ENCODE measurements at regions not wholly inside any gene's neighbourhood (a gene's known extent, or its start where the extent isn't known, plus 50 kb on each side); places are given as distances from the start of the nearest gene placed in this dataset.

DNA sequence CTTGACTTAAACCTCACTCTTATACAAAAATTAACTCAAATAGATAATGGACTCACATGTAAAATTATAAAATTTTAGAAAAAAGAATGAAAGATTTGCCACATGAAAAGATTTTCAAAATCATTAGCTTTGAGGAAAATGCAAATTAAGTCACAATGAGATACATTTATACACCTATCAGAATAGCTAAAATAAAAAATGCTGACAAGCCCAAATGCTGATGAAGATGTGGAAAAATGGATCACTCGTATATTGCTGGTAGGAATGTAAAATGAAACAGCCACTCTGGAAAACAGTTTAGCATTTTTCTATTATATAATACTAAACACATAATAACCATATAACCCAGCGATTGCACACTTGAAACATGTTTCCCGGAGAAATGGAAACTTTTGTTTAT, 316.2 kb downstream of the ANKRD50 start:
- no peak for DNase-seq

DNA sequence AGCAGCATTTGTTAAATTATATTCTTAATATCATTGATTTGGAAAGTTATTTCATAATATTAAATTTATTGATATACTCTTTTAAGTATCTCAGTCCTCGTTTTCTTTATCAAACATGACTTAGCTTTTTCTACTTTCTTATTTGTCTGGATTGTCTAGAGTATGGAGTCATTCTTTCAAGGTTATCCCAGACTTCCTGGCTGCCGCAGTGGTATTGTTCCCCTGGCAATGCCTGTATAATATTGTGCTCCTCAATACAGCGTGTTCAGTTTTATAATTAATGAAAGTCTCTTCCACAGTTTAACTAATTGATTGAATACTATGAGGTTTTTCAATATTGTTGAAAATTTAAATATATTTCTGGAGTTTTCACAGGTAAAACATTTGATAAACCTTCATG, 310.9 kb downstream of the ANKRD50 start:
- DNase-seq = no peak

DNA sequence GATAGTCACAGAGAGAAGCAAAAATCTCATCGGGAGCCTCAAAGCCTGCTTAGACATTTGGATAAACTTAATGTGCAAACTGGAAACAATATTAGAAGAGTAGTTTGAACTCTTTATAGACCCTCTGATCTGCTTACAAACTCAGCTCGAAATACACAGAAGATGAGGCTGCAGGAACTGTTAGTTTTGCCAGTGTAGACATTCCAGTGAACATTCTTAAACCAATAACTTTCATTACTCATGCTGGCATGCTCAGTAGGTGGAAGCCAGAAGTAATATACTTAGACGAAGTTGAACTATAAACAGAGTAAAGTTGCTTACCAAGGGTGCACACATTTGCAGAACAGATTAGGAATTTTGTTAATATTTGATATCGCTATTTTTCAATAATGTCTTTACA, 303.5 kb downstream of the ANKRD50 start:
- no peak for DNase-seq

DNA sequence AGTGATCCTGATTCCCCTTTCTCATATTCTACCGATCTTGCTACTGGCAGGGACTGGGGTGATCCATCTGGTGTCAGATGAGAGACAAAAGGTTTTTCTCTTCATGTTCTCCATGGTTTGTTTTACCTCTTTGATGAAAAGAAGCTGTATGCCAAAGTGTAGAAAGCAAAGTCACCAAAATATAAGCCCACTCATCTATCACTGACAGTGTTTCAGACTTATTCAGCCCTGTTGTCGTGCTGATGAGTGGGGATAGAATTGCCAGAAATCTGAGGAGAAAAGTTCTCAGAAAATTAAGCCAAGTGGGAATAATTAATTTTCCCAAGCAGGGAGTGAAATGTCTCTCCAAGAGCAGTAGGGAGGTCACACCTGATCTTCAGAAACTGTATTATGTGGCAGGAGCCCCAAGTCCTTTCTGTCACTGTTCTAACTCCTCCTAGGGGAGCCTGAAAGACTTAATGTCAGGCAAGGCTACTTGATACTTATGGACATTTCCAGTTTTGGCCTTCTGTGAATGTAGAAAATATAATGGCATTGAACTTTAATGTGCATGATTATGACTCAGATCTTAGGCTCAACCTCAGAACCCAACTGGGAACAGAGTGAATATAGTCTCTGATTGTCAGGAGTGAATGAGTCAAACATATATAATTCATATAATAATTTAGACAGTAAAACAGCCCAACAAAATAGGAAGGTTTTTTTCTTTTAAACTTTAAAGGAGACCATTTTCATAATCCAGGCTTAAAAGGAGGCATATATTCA, 298.1 kb downstream of the ANKRD50 start:
- DNase-seq = no peak

DNA sequence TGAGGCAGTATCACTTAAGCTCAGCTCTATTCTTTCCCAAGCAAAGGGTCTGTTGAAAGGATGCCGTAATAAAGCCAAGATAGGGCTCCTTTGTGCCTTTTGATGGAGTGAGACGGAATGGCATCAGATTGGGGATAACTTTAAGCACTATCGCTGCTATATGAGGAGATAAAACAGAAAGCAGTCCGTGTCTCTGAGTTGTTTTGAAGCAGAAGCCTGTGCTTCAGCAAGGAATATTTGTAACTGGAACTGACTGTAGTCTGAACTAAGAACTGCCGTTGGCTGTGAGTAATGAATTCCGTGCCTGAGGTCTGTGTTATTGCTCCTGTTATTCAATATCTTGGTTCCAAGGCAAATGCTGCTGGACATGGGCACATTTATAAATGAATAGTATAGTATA, 297.4 kb downstream of the ANKRD50 start:
- no peak for DNase-seq

GRCh38 chr4:124417371-124417770, 295.2 kb downstream of the ANKRD50 start:
- no peak for DNase-seq

- no peak for DNase-seq
Measured at GRCh38 chr4:124420166-124420695, 292.3 kb downstream of the ANKRD50 start.

- DNase-seq = no peak
Measured at GRCh38 chr4:124423160-124423559, 289.4 kb downstream of the ANKRD50 start.

- DNase-seq = no peak
Measured at GRCh38 chr4:124426279-124426678, 286.3 kb downstream of the ANKRD50 start.

- DNase-seq = no peak
Measured at GRCh38 chr4:124427095-124427767, 285.3 kb downstream of the ANKRD50 start.

DNA sequence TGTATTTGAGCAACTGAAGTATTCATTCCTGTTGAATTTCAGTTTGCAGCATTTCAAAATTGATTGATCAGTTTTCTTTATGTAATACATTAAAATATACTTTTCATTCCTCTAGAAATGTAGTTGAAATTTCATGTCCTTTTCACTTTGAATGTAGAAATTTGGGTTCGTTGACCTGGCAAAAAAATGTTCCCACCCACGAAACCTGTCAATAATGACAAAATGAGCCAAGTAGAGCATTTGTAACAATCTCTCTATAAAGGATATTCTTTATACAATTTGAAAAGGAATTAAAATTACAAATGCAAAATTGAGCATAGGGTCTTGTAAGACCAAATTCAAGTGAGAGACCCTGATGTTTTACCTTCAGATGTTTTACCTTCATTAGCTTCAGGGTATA, 283.9 kb downstream of the ANKRD50 start:
- DNase-seq = no peak

DNA sequence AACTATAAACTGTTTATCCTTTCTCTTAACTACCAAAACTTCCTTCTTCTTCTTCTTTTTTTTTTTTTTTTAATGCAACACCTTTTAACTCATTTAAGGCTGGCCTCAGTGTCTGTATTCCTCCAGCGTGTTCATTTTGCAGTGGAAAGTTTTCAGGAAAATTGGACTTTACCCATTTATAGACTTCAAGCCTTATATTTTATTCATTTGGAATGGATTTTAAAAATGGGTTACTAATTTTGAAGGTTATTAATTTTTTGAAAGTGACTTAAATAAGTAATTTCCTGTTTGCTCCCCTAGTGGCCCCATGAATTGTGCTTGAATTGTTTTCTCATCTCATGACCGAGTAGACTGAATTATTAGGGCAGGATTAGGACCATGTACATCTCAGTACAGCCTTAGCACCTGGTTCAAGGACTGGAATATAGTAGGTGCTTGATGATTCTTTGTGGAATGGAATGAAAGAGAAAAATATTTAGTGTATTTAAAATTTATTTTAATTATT, 282.7 kb downstream of the ANKRD50 start:
- no peak for DNase-seq

- DNase-seq = no peak
Measured at GRCh38 chr4:124431653-124432192, 280.8 kb downstream of the ANKRD50 start.

DNA sequence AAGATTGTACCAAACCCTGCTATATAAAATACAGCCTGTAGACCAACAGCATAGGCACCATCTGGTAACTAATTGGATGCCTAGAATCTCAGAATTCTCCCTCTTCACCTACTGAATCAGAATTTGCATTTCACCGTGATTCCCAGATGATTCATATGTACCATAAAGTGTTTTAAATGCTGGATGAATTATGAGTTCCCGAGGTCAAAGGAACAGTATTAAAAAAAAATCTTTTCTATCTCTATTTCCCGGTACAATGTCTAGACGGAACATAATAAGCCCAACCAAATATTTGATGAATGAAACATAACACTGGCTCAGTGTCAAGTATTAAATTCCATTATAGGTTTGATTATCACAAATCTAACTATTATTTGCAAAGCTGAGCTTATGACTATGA, 280.0 kb downstream of the ANKRD50 start:
- no peak for DNase-seq

GRCh38 chr4:124433044-124433443, 279.5 kb downstream of the ANKRD50 start:
- DNase-seq = no peak

DNA sequence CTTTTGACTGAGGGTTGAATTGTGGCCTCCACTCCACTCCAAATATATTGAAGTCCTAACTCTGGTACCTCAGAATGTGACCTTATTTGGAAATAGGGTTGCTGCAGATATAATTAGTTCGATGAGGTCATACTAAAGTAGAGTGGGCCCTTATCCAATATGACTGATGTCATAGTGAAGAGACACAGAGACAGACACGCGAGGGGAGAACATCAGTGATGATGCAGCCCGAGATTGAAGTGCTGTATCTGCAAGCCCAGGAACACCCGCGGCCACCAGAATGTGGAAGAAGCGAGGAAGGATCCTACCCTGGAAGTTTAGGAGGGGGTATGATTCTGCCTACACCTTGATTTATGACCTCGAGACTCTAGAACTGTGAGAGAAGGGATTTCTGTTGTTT, 279.0 kb downstream of the ANKRD50 start:
- DNase-seq = no peak

GRCh38 chr4:124435274-124435950, 277.1 kb downstream of the ANKRD50 start:
- no peak for DNase-seq

DNA sequence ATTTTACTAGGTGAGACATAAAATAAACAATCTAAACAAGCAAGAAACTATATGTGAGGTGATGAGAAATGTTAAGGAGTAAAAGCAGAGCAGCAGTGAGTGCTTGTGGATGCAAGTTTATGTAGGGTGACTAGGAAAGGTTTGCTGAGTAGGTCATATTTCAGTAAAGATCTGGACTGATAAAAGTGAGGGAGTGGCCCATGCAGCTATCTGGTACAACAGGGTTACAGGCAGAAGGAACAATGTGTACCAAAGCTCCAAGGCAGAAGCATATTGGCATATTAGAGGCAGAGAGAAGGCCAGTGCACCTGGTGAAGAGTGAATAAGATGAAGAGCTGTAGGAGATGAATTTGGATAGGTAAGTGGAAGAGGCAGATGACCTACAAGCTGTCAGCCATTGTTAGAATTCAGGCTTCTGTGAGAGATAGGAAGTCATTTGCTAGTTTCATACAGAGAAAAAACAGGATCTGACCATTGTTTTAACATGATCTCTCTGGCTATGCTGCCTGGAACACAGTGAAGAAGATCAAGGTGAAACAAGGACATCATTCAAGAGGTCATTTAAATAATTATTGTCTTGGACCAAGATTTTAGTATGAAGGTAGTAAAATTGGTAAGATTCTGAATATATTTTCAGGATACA, 274.6 kb downstream of the ANKRD50 start:
- no peak for DNase-seq

GRCh38 chr4:124445071-124445470, 267.5 kb downstream of the ANKRD50 start:
- no peak for DNase-seq

GRCh38 chr4:124449881-124450280, 262.7 kb downstream of the ANKRD50 start:
- no peak for DNase-seq

DNA sequence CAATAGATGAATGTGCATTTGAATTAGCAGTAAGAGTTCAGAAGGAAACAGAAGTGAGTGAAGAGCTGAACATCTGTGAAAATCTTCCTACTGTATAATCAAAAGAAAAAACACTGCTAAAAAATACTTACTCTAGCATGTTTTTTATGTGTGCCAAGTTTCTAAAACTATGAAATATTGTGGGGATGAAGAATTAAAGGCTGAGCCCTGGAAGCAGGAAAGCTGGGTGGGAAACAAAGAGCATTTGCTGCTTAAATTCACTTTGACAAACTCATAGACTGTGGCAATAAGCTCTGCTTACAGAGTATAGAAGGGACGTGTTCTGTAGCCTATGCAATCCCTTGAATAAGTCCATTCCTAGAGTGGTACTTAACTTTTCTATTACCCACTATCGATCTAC, 261.7 kb downstream of the ANKRD50 start:
- DNase-seq = no peak

DNA sequence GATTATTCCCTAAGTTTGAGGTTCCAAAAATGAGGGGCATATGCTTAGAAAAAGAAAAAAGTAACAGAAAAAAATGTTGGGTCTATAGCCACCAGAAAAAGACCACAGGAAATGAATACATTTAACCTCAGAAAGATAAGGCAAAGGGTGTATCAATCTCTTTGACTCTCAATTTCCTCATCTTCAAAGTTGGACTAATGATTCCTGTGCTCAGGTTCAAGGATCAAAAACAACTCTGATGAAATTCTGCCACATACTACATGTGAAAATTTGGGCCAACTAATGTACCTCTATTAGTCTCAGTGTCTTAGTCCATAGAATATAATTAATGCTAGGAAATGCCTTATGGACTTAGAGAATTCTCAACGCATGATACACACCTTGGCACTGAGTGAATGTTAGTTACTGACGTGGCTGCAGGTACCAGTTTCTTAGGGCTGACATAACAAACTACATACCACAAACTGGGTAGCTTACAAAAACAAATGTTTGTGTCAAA, 257.7 kb downstream of the ANKRD50 start:
- DNase-seq = no peak

- no peak for DNase-seq
Measured at GRCh38 chr4:124455671-124456070, 256.9 kb downstream of the ANKRD50 start.

All from stimulated activated CD4-positive, alpha-beta T cell treated with anti-CD3 and anti-CD28 coated beads, Interleukin-15, amount 100 ng/mL, for 24 hours (primary cell).